Right cardiac atrium (tissue), 5 donors: ENCODE measurements at regions not wholly inside any gene's neighbourhood (a gene's known extent, or its start where the extent isn't known, plus 50 kb on each side); places are given as distances from the start of the nearest gene placed in this dataset.

ENCODE experiments used
- ATAC-seq, 2 donors: fragments of 200-7000 bp; cut with Tn5 transposase; one replicate each; pipeline versions ENCODE4 v1.8.0 to v1.9.1; 2020; ENCODE audit warnings: moderate library complexity in 2 of 2, mild to moderate bottlenecking in 1 of 2
- DNase-seq, 3 donors: peaks; one replicate each; pipeline ENCODE4 v3.0.0-alpha.2; 2020
- H3K27ac ChIP-seq: one replicate; pipeline ENCODE4 v1.5.1; 2013; ENCODE audit warnings: mild to moderate bottlenecking, low read length, control low read depth, moderate library complexity
- H3K27me3 ChIP-seq: one replicate; pipeline ENCODE4 v1.6.1; 2013; ENCODE audit not compliant: control insufficient read depth, insufficient read depth
- H3K4me1 ChIP-seq: one replicate; pipeline ENCODE4 v1.6.1; 2013; ENCODE audit warnings: low read length; ENCODE audit not compliant: control insufficient read depth, insufficient read depth
- H3K4me3 ChIP-seq: one replicate; pipeline ENCODE4 v1.5.1; 2013; ENCODE audit warnings: low read length, control low read depth
- H3K9me3 ChIP-seq: one replicate; pipeline ENCODE4 v1.6.1; 2013; ENCODE audit warnings: low read length; ENCODE audit not compliant: control insufficient read depth
- WGBS: extraction: QIAGEN DNeasy Blood & Tissue Kit; methylation state at CpG from one replicate; pipeline ENCODE4 v1.1.7; 2013; 5-methylcytosine and 5-hydroxymethylcytosine counted together
- intact Hi-C, 4 donors: fragments of 100-400 bp; cut with DNase I; formaldehyde crosslinking; loops; one replicate each; pipeline versions ENCODE4 v1.11.0 to v1.14.0; 2022 to 2023
- donor health status: healthy with polysubstance abuse.
- donor health status: DM: no; HTN: yes; CAD: no.
- donor health status: DM: no; HTN: no; CAD: no.
- donor health status: DM: no; HTN: yes; CAD: no; lungs with severe emphysema.
- donor health status: DM: yes; HTN: yes; CAD: no.

GRCh38 chr6:43962458-43962857, 164.8 kb downstream of the MRPL14 start:
- intact Hi-C loops = no loop called here
- no peaks in the 10 kb centered on the region for H3K27me3 ChIP-seq
- no peak overlapping the region for H3K4me3 ChIP-seq
- no peaks in the 10 kb centered on the region for H3K4me1 ChIP-seq
- ATAC-seq = no peak
- DNase-seq = no peak
- H3K27ac ChIP-seq = no peak overlapping the region
- WGBS = 96% methylated on average over 5 of the region's 5 CpGs
- H3K9me3 ChIP-seq = no peaks in the 10 kb centered on the region

- Histone ChIP-seq H3K9me3 (no peaks in the 10 kb centered on the region), H3K4me1 (peaks cover 2% of the 10 kb centered on the region), H3K27ac (no peak overlapping the region), H3K27me3 (no peaks in the 10 kb centered on the region), H3K4me3 (no peak overlapping the region)
- DNase-seq (no peak), ATAC-seq (no peak)
- 88% methylated on average over 3 of the region's 3 CpGs for WGBS
- intact Hi-C loops = no loop called here
These were observed 170.0 kb downstream of the MRPL14 start for GRCh38 chr6:43957273-43957672.

- H3K4me1 ChIP-seq = peaks cover 2% of the 10 kb centered on the region
- ATAC-seq (no peak), DNase-seq (no peak)
- H3K27me3 ChIP-seq = no peaks in the 10 kb centered on the region
- H3K9me3 ChIP-seq = no peaks in the 10 kb centered on the region
- 94% methylated on average over 3 of the region's 3 CpGs for WGBS
- H3K4me3 ChIP-seq = no peak overlapping the region
- no peak overlapping the region for H3K27ac ChIP-seq
- intact Hi-C loops = no loop called here
These were observed 170.8 kb downstream of the MRPL14 start for GRCh38 chr6:43956478-43956877.

GRCh38 chr6:43954311-43955131, 172.7 kb downstream of the MRPL14 start:
- DNase-seq (peak; percentile 62 to 85 (median 79)), ATAC-seq (peak; percentile 89 to 91)
- Histone ChIP-seq H3K4me1 (peaks cover 2% of the 10 kb centered on the region), H3K27me3 (no peaks in the 10 kb centered on the region), H3K9me3 (no peaks in the 10 kb centered on the region), H3K27ac (peak overlapping the region; percentile 89), H3K4me3 (no peak overlapping the region)
- intact Hi-C loops = loop anchor here in 3 of 4 donors (2.0 to 5.0 kb wide), 3 partner anchors 38 to 182 kb away; partner anchors contain the start of gene VEGFA (in 3 of the 3)
- WGBS = 69% methylated on average over 12 of the region's 12 CpGs

- Histone ChIP-seq H3K9me3 (no peaks in the 10 kb centered on the region), H3K27me3 (no peaks in the 10 kb centered on the region), H3K27ac (peak overlapping the region; percentile 89), H3K4me1 (peaks cover 2% of the 10 kb centered on the region), H3K4me3 (no peak overlapping the region)
- ATAC-seq = peak; percentile 68
- 34% methylated on average over 8 of the region's 8 CpGs for WGBS
- intact Hi-C loops = loop anchor here in 3 of 4 donors (2.0 to 5.0 kb wide), 3 partner anchors 39 to 182 kb away; partner anchors contain the start of gene VEGFA (in 3 of the 3)
- peak; percentile 61 to 87 (median 86) for DNase-seq
These were observed 173.4 kb downstream of the MRPL14 start for GRCh38 chr6:43953794-43954310.

- H3K9me3 ChIP-seq = no peaks in the 10 kb centered on the region
These were observed 174.0 kb downstream of the MRPL14 start for GRCh38 chr6:43953256-43953655.

GRCh38 chr6:43952746-43953145, 174.5 kb downstream of the MRPL14 start:
- no peaks in the 10 kb centered on the region for H3K27me3 ChIP-seq
- H3K4me1 ChIP-seq = peaks cover 2% of the 10 kb centered on the region
- ATAC-seq (no peak), DNase-seq (no peak)
- intact Hi-C loops = loop anchor here in 3 of 4 donors (5.0 kb wide), 2 partner anchors 120 to 180 kb away; partner anchors contain the start of gene VEGFA (in 3 of the 3)
- peak overlapping the region; percentile 68 for H3K27ac ChIP-seq
- H3K9me3 ChIP-seq = no peaks in the 10 kb centered on the region
- H3K4me3 ChIP-seq = no peak overlapping the region
- WGBS = 94% methylated on average over 1 of the region's 1 CpG

More at GRCh38 chr6:43953256-43953655, 174.0 kb downstream of the MRPL14 start:
- peaks cover 2% of the 10 kb centered on the region for H3K4me1 ChIP-seq
- 71% methylated on average over 2 of the region's 2 CpGs for WGBS
- peak overlapping the region; percentile 68 for H3K27ac ChIP-seq
- H3K4me3 ChIP-seq = no peak overlapping the region
- no peaks in the 10 kb centered on the region for H3K27me3 ChIP-seq
- intact Hi-C loops = loop anchor here in 3 of 4 donors (5.0 kb wide), 2 partner anchors 119 to 181 kb away; partner anchors contain the start of gene VEGFA (in 3 of the 3)
- ATAC-seq = no peak
- DNase-seq = no peak

- WGBS = 89% methylated on average over 8 of the region's 8 CpGs
- Histone ChIP-seq H3K9me3 (no peaks in the 10 kb centered on the region), H3K4me1 (peaks cover 2% of the 10 kb centered on the region), H3K27me3 (no peaks in the 10 kb centered on the region), H3K4me3 (no peak overlapping the region), H3K27ac (peak overlapping the region; percentile 68)
- DNase-seq (no peak), ATAC-seq (no peak)
- intact Hi-C loops = loop anchor here in 3 of 4 donors (5.0 kb wide), 2 partner anchors 120 to 180 kb away; partner anchors contain the start of gene VEGFA (in 3 of the 3)
These were observed 175.2 kb downstream of the MRPL14 start for GRCh38 chr6:43951756-43952675.

GRCh38 chr6:43951063-43951755, 176.0 kb downstream of the MRPL14 start:
- no peaks in the 10 kb centered on the region for H3K27me3 ChIP-seq
- intact Hi-C loops = loop anchor here in 3 of 4 donors (5.0 kb wide), 2 partner anchors 121 to 179 kb away; partner anchors contain the start of gene VEGFA (in 3 of the 3)
- peaks cover 2% of the 10 kb centered on the region for H3K4me1 ChIP-seq
- no peak overlapping the region for H3K4me3 ChIP-seq
- DNase-seq (peak; percentile 57 to 86 (median 83)), ATAC-seq (peak; percentile 61 to 66)
- no peaks in the 10 kb centered on the region for H3K9me3 ChIP-seq
- peak overlapping the region; percentile 1 for H3K27ac ChIP-seq
- WGBS = 61% methylated on average over 5 of the region's 5 CpGs

GRCh38 chr6:43950731-43951062, 176.6 kb downstream of the MRPL14 start:
- intact Hi-C loops = loop anchor here in 3 of 4 donors (5.0 kb wide), 2 partner anchors 122 to 178 kb away; partner anchors contain the start of gene VEGFA (in 3 of the 3)
- ATAC-seq = no peak
- WGBS = 88% methylated on average over 3 of the region's 3 CpGs

More at GRCh38 chr6:43950731-43951062, 176.6 kb downstream of the MRPL14 start:
- Histone ChIP-seq H3K4me1 (peaks cover 2% of the 10 kb centered on the region), H3K27ac (no peak overlapping the region), H3K4me3 (no peak overlapping the region), H3K9me3 (no peaks in the 10 kb centered on the region), H3K27me3 (no peaks in the 10 kb centered on the region)
- DNase-seq = no peak
